ENCODE measurements at regions not wholly inside any gene's neighbourhood (a gene's known extent, or its start where the extent isn't known, plus 50 kb on each side); places are given as distances from the start of the nearest gene placed in this dataset.

- TF ChIP-seq TAF7 (optimal IDR thresholded peaks at IDR 0.05; ENCODE audit: borderline replicate concordance, low read depth, low read length) (no peak), CTCF (IDR thresholded peaks at IDR 0.05; ENCODE audit: control extremely low read depth in 1 of 3, insufficient read depth in 1 of 3, low read depth in 1 of 3, low read length in 3 of 3) (no peak), MAFK (IDR thresholded peaks at IDR 0.05; ENCODE audit: low read depth, low read length) (no peak), POLR2AphosphoS5 (IDR thresholded peaks at IDR 0.05; ENCODE audit: low read depth, low read length) (no peak)
These were observed 176.8 kb upstream of the ZNF507 start for GRCh38 chr19:32168606-32169005.
